Ovary (tissue), 3 donors: ENCODE measurements at regions not wholly inside any gene's neighbourhood (a gene's known extent, or its start where the extent isn't known, plus 50 kb on each side); places are given as distances from the start of the nearest gene placed in this dataset.

Source experiments
- CTCF ChIP-seq, 3 donors: fragments of 450-650 bp in 2 of 3; fragments of 200-600 bp in 1 of 3; IDR thresholded peaks; one replicate each; pipeline versions ENCODE4 v1.5.1 to v1.8.0; 2016 to 2022; ENCODE audit warnings: antibody characterized with exemption in 3 of 3, mild to moderate bottlenecking in 1 of 3
- EP300 ChIP-seq: sonication (generic); formaldehyde crosslinking; IDR thresholded peaks from one replicate; pipeline ENCODE4 v1.6.1; 2017; ENCODE audit warnings: antibody characterized with exemption
- POLR2A ChIP-seq: fragments of 450-650 bp; IDR thresholded peaks from one replicate; pipeline ENCODE4 v1.6.1; 2017; ENCODE audit warnings: antibody characterized with exemption, mild to moderate bottlenecking, moderate library complexity
- donor health status: DM: no; HTN: no; CAD: no.

- TF ChIP-seq POLR2A (no peak), CTCF (IDR thresholded peaks at IDR 0.05) (peak in 1 of 3 donors; percentile 44), EP300 (no peak)
Measured at GRCh38 chr15:98085003-98085639, 124.6 kb downstream of the ARRDC4 start.
